GM04504 (cell line): ENCODE measurements at regions not wholly inside any gene's neighbourhood (a gene's known extent, or its start where the extent isn't known, plus 50 kb on each side); places are given as distances from the start of the nearest gene placed in this dataset.
A peak's percentile ranks its signal among the peaks of the same experiment; 100 is the strongest.
"Not testable (repeated sequence)": the region's sequence is repeated elsewhere in the genome, so short reads cannot be mapped to it uniquely, and the experiment has no call there.

Experiments
- DNase-seq: peaks from one replicate; pipeline ENCODE4 v3.0.0-alpha.2; 2012; ENCODE audit warnings: low read depth

DNA sequence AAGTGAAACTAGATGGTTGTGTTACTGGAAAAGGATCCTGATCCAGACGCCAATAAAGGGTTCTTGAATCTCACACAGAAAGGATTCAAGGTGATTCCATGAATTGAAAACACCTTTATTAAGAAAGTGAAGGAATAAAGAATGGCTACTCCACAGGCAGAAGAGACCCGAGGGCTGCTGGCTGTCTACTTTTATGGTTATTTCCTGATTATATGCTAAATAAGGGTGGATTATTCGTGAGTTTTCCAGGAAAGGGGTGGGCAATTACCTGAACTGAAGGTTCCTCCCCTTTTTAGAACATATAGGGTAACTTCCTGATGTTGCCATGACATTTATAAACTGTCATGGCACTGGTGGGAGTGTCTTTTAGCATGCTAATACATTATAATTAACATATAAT is 50.9 kb upstream of the WARS2 start:
- DNase-seq: no peak

DNA sequence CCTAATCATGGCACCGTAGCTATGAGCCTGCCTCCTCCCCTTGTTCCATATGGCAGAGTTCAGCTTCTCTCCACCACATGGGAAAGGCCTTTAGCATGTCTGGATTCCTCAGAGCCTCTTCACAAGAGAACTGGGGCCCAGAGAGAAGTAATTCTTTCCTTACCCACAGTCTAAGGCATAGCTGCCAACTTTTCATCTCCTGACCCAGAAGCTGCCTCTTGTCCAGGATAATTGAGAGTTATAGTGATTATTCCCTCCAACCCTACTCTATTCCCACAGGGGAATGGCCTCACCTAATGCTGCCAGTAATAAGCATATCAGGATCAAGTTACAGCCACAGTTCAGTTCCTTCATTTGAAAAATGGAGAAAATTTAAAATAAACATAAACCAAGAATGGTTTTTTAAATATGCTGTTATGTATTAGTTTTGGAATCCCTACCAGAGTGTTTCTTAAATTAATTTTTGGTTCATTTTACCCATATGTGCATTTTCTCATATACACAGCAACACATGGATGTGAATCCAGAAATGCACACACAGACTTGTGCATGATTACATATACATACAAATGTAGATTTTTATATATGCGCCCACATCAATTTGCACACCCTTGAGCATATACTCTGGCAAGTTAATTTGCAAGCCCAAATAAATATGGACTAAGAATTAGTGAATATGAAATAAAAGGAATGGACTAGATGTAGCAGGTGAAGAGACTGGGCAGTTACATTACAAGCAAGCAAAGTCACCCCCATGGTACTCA is 63.9 kb upstream of the WARS2 start:
- DNase-seq: no peak

DNA sequence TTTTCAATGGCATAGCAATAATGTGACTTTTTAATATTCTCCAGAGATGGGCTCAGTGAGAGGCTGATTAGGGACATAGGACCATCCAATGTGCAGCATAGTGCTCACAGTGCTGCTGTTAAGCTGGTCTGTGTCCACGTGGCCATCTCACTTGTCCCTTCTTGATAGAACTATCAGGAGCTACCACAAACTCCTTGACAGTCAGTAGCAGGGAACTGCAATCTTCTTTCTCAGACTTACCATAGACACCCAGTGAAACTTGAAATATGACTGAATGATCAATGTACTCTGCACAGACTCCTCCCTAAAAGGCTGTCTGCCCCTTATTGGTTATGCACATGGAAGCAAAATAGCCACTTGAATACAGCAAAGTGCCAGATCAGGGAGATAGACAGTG is 64.5 kb upstream of the WARS2 start:
- DNase-seq: no peak

DNA sequence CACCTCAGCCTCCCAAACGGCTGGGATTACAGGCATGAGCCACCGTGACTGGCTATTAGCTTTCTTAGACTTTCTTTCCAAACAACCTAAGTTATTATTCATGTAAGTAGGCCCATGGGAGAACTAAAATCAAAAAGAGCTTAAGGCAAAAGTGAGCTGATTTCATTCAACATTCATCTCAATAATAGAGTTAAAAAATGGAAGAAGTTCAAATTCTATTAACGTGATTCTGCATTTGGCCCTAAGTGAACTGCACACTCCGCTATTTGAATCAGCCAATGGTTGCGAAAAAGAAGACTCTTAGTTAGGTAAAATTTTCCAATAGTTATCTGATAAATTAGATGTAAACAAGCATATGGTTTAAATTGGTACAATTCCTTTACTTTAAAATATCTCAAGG is 68.6 kb upstream of the WARS2 start:
- no peak for DNase-seq

DNA sequence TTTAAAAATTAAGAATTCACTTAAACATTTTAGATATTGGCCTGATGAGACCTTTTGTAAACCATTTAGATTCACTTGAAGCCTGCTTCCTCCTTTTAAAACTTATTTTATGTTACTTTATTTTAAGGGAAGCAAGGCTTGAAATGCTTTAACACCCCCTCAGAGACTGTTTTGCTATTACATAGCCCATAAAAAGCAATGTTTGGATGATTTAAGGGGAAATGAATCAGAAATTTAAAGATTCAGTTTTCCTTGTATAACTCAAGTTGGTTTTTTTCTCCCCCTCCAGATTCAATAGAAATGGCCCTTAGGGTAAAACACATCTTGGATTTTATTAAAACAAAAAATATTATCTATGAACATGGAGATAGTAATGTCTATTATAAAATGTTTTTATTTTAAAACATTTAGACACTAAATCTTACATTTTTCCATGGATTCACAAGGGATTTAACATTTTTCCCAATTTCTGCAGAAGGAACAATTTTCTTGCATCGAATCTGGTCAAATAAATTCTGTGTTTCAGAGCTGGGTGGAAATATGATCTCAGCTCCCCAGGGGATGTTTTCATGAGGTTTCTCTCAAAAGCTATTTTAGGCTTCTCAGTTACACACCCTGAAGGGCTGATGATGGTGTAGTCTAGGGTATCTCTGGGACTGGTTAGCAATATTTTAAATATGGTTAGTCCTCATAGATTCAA is 69.3 kb upstream of the WARS2 start:
- DNase-seq: no peak

DNA sequence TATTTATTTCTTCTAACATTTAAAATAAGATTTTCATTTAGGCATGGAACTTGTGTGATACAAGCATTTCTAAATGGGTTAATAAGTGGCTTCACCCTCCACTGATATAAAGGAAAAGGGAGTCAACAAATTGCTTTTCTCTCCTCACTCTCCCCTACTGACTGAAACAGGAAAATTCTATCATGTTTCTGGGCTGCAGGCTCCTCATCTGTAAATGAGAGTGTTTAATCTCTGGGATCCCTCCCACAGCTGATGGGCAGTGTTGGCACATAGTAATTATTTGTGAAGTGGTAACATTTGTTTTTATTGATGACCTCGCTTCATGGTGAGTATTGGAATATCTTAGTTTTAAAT is 69.8 kb upstream of the WARS2 start:
- no peak for DNase-seq

DNA sequence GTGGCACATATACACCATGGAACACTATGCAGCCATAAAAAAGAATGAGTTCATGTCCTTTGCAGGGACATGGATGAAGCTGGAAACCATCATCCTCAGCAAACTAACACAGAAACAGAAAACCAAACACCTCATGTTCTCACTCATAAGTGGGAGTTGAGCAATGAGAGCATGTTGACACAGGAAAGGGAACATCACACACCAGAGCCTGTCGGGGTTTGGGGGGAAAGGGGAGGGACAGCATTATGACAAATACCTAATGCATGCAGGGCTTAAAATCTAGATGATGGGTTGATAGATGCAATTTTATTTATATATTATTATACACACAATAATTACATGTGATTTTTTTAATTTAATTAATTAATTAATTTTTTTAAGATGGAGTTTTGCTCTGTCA is 72.8 kb upstream of the WARS2 start:
- not testable (repeated sequence) for DNase-seq

DNA sequence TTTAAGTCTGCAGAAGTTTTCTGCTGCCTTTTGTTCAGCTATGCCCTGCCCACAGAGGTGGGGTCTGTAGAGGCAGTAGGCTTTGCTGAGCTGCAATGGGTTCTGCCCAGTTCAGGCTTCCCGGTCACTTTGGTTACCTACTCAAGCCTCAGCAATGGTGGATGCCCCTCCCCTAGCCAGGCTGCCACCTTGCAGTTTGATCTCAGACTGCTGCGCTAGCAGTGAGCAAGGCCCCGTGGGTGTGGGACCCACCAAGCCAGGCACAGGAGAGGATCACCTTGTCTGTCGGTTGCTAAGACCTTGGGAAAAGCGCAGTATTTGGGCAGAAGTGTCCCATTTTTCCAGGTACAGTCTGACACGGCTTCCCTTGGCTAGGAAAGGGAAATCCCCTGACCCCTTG is 74.5 kb upstream of the WARS2 start:
- not testable (repeated sequence) for DNase-seq

DNA sequence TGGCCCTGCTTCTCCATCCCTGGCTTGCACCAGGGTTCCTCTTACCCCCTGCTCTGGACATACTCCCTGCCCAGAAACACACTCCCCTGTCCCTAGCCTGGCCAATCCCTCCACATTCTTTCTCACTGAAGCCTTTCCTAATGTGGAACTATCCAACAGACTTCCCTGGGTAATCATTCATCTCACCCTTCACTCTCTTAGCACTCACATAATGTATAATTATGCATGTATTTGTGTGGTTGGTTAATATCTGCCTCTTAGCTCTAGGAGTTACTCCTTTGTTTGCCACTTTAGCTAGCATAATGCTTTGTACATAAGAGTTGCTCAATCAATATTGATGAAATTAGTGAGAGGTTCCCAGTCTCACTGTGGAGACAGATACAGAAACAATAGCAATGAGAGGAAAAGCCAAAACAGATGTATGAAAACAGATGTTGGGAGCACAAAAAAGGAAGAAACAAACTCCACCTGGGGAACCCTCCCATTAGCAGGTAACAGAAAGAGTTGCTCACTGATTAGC is 76.9 kb upstream of the WARS2 start:
- no peak for DNase-seq

DNA sequence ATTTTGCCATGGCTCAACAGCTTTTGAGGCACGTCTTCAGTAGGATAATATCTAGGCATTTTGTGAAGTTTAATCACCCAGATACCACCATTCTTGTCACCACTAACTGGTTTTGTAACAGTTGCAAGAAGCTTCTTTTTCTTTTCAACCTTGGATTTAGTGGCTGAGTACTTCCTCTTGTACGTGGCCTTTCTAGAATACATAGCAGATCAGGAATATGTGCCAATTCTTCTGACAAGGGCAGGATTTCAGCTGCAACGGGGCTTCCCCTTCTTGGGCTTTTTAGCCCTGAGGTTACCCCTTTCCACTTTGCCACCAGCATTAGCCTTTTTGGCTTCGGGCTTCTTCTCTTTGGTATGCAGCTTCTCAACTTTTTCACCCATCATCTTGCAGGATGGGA is 79.3 kb upstream of the WARS2 start:
- no peak for DNase-seq

DNA sequence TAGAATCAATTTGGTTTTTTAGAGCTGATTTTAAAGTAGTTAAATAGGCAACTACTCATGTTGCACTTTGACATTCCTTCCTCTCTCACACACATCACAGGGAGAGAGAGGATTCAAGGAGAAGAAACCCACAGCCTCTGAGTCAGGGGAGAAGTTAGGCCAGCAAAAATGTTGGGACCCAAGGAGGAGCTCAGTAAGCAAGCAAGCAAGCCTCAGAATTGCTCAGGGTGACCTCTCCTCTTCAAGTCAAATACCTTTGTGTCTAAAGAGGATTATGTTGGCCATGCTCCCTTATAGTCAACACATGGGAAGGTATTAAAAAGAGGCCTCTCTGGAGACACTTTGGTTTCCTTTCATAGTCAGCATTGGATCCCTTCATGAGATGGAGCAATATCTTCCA is 80.5 kb upstream of the WARS2 start:
- peak; percentile 19 for DNase-seq

DNA sequence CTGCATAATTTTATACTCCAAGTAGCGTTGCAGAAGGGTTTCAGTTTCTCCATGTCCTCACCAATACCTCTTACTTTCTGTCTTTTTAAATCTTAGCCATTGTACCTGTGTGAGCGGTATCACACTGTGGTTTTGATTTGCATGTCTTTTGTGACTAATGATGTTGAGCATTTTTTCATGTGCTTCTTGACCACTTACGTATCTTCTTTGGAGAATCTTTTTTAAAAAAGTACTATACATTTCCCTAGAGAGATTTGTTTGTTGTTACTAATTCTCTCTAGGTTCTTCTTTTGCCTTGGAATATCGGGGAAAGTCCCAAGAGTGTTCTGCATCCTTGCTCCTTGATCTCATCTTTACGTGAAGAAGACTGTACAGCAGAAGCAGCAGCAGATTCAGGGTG is 81.8 kb upstream of the WARS2 start:
- DNase-seq: no peak

DNA sequence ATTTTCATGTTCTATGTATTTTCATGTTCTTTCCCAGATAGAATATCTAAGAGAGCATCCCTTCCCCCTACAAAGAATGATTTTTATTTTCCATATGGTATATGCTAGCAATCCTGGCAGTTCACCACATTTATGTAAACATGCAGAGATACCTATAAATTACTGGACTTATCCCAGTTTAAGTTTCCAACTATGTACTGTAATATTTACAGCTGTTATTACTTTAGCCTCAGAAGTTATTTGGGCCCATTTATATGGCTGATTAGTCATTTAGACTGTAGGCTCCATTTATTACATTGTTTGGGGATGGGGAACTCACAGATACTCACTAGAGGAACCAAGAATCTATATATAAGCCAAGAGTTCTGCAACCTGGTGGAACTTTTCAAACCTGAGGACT is 84.8 kb upstream of the WARS2 start:
- no peak for DNase-seq

DNA sequence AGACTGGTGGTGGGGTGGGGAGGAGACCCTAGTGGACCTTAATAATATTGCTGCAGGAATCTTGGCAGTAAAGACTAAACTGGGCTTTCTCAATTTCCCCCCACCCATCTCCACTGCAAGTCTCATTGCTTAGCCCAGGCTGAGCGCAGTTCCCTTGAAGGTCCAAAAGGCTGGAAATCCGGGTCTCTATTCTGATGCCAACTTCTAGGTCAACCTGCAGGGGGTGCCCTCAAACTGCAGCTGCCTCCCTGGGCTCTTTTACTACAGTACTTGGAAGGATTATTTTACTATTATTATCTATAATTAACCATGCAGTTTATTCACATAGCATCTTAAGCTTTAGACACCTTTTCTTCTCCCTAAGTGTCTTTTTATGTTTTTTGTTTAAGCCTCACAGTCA is 85.4 kb upstream of the WARS2 start:
- no peak for DNase-seq

DNA sequence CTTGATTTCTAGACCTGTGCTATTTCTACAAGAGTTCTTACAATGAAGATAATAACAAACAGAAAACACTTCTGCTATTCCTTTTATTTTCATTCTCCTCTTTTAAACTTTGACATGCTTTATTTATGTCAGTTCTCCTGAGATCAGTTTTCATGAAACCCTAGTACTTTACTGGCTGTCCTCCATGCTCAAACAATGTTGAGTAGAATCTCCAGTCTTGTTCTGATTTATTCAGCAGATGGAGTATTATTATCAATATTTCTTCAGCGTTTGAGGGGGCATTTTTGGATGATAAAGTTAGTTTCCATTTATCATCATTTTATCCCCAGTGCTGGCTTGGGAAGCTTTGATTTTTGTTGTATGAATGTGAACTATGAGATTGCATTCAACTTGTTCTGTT is 85.9 kb upstream of the WARS2 start:
- no peak for DNase-seq

DNA sequence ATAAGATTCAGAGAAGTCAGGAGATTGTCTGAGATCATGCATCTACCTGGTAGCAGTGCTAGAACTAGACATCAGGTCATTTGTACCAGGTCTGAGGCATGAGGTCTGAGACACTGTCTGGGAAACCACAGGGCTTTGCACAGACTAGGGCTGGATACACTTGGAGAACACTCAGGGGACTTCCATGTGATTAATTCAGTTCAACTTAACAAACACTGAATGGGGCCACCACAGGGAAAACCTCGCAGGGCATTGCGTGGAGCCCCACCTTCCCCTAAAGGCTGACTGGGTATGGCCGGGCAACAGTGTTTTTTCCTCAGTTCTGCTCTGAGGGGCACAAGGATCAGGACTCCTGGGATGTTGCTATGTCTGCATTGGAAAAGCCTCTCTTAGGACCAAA is 86.5 kb upstream of the WARS2 start:
- no peak for DNase-seq

DNA sequence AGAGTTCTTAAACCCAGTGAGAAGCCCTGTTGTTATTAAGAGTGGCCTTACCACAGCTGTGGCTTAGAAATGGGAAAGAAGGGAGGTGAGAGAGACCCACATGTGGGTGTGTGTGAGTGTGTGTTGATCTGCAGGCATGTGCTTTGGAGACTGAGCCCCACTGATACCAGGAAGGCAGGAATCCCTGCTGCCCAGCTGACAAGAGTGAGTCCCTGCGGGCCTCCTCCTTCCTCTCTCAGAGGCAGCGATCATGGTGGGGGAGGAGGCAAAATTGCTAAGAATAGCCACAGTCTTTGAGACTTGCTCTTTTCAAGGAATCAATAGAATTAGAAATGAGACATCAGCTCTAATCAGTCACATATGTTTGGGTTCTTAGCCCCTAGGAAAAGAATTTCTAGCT is 87.0 kb upstream of the WARS2 start:
- DNase-seq: no peak

DNA sequence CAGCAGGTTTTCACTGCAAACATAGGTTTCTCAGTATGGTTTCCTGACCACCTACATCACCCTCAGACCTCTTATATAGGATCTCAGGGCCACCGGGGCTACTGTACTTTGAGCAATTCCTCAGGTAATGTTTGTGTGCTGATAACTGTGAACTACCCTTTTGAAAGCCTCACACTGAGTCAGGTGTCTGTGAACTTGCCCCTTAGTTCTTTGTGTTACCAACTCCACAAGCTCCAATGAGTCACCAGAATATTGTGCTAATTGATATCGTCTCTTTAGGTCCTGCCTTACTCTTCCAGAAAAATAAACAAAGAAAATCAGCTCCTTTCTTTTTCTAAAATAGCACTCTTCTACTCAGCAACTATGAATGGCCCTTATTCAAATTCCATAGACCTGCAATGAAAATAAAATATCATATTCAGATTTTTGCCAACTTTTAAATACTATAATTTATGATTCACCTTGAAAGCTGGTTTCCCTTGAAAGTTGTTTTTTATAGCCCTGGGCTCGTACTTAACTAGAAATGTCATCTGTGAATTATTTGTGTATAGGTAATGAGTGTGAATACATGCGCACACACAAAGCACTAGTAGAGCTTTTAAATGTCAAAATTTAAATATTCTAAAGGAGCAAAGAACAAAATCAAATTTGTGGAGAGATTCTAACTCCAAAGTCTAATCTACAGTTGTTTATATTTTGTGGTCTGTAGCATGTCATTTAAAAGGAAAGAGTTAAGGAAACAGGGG is 88.1 kb upstream of the WARS2 start:
- DNase-seq: no peak

DNA sequence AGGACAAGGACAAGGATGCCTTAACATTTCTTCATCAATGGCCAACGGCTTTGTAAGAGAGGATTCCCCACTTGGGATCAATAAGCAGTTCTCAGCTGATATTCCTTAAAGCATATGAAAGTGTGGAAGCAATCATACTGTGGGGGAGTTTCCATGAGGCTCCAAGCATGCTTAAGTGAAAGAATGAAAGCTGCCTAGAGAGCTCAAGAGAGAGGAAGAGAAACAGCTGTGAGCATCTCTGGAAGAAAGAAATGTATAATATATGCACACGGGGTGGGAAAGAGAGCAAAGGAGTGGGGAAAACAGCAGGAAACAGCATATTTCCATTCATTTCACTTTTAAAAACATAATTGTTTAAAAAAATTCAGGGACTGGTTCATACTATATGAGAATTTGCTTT is 94.7 kb upstream of the WARS2 start:
- DNase-seq: no peak

DNA sequence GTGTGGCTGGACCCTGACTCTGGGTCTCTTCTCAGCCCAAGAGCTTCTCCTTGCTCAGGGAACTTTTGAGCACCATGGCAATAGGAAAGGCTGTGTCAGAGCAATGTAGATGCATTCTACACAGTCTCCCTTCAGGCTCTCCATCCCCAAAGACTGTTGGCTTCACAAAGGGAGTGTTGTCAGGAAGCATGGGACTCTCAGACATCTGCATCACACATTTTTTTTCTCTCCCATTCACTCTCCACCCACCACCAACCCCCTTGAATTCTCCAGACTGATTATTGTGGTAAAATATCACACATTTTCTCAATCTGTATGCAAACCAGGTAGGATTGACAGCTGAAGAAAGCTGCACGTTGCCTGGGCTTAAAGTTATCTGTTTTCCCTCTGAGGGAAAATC is 105.4 kb upstream of the WARS2 start:
- no peak for DNase-seq

DNA sequence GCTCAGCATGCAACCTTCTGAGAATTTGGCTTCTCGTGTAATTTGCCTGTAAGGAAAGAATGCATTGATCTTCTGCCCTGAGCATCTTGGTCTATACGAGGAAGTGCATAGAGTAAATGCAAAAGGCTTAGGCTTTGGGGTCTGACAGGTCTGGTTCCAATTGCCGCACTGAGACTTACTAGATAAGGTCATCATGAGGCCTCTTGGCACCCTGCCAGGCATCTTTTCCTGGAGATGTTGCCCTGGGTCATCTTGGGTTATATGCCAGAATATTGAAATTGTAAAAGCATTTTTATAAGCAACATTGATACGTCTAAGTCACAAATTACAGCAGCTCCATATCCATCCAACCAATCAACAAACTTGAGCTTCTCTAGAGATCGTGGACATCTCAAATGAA is 108.8 kb upstream of the WARS2 start:
- no peak for DNase-seq

DNA sequence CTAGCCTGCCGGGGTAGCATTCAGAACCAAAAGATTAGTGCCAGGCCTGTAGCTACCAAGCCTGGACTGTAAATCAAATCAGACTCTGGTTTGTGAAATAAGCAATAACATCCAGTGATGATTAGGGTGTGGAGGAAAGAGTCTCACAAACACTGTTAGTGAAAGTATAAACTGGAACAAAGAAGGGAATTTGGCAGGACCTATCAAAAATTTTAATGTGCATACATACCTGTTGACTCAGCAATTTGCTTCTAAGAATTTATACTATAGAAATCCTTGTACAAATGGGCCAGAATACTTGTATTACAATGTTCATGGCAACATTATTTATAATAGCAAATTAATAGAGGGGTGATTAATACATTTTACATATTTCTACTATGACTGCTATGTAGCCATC is 109.8 kb upstream of the WARS2 start:
- no peak for DNase-seq

DNA sequence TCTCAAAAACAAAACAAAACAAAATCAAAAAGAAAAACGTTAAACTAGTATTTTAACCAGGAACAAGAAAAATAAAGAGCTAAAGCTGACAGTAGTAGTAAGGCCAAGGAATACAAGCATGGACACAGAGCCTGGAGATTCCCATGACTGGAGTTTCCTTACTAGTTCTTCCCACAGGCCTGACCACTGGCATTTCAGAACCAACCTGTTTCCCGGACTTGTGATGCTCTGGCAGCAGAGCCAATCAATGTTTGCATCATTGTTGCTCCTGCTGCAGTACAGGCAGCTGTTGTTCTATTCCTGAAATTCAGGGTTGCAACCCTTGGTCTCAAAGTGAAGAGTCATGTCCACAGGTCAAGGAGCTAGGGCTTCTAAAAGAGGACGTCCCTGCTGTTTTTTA is 111.3 kb upstream of the WARS2 start:
- DNase-seq: no peak
